ENCODE measurements at regions not wholly inside any gene's neighbourhood (a gene's known extent, or its start where the extent isn't known, plus 50 kb on each side); places are given as distances from the start of the nearest gene placed in this dataset.

DNA sequence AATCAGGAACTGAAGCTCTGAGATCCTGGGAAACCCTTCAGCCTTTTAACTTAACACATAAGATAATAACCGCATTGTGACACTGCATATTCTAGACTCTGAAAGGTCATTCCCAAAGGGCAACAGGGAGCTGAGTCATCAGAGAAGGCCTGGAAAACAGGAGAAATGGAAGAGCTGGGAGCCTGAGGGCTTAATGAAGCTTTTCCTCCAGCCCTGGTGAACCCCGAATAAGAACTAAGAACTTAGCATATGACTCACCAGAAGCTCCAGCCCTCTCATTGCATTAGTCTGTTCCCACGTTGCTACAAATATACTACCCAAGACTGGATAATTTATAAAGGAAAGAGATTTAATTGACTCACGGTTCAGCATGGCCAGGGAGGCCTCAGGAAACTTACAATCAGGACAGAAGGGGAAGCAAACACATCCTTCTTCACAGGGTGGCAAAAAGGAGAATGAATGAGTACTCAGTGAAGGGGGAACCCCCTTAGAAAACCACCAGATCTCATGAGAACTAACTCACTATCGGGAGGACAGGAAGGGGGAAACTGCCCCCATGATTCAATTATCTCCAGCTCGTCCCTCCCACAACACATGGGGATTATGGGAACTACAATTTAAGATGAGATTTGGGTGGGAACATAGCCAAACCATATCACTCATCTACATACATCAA, 648.5 kb downstream of the TFAP2A start:
- TF ChIP-seq EGR1 (IDR thresholded peaks at IDR 0.05) (no peak), TAF1 (IDR thresholded peaks at IDR 0.05; ENCODE audit: low read depth) (no peak), CREB1 (IDR thresholded peaks at IDR 0.05; ENCODE audit: low read depth) (no peak), FOXM1 (IDR thresholded peaks at IDR 0.05; ENCODE audit: borderline replicate concordance, low read depth) (no peak), CEBPB (IDR thresholded peaks at IDR 0.05) (no peak), RAD21 (IDR thresholded peaks at IDR 0.05; ENCODE audit: low read depth) (no peak), ZBTB7A (IDR thresholded peaks at IDR 0.05; ENCODE audit: low read depth) (no peak), TEAD4 (IDR thresholded peaks at IDR 0.05) (no peak), YY1 (IDR thresholded peaks at IDR 0.05; ENCODE audit: low read depth) (no peak), NFIC (IDR thresholded peaks at IDR 0.05) (no peak), EP300 (IDR thresholded peaks at IDR 0.05; ENCODE audit: borderline replicate concordance) (no peak), TCF12 (IDR thresholded peaks at IDR 0.05; ENCODE audit: low read depth) (no peak)
- TF ChIP-seq, protein P1, sequence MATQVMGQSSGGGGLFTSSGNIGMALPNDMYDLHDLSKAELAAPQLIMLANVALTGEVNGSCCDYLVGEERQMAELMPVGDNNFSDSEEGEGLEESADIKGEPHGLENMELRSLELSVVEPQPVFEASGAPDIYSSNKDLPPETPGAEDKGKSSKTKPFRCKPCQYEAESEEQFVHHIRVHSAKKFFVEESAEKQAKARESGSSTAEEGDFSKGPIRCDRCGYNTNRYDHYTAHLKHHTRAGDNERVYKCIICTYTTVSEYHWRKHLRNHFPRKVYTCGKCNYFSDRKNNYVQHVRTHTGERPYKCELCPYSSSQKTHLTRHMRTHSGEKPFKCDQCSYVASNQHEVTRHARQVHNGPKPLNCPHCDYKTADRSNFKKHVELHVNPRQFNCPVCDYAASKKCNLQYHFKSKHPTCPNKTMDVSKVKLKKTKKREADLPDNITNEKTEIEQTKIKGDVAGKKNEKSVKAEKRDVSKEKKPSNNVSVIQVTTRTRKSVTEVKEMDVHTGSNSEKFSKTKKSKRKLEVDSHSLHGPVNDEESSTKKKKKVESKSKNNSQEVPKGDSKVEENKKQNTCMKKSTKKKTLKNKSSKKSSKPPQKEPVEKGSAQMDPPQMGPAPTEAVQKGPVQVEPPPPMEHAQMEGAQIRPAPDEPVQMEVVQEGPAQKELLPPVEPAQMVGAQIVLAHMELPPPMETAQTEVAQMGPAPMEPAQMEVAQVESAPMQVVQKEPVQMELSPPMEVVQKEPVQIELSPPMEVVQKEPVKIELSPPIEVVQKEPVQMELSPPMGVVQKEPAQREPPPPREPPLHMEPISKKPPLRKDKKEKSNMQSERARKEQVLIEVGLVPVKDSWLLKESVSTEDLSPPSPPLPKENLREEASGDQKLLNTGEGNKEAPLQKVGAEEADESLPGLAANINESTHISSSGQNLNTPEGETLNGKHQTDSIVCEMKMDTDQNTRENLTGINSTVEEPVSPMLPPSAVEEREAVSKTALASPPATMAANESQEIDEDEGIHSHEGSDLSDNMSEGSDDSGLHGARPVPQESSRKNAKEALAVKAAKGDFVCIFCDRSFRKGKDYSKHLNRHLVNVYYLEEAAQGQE (IDR thresholded peaks at IDR 0.05; ENCODE audit: low read depth), result no peak
- TF ChIP-seq, protein P2, sequence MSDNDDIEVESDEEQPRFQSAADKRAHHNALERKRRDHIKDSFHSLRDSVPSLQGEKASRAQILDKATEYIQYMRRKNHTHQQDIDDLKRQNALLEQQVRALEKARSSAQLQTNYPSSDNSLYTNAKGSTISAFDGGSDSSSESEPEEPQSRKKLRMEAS (IDR thresholded peaks at IDR 0.05), result no peak
- TF ChIP-seq, protein P3, sequence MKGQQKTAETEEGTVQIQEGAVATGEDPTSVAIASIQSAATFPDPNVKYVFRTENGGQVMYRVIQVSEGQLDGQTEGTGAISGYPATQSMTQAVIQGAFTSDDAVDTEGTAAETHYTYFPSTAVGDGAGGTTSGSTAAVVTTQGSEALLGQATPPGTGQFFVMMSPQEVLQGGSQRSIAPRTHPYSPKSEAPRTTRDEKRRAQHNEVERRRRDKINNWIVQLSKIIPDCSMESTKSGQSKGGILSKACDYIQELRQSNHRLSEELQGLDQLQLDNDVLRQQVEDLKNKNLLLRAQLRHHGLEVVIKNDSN (IDR thresholded peaks at IDR 0.05), result no peak

DNA sequence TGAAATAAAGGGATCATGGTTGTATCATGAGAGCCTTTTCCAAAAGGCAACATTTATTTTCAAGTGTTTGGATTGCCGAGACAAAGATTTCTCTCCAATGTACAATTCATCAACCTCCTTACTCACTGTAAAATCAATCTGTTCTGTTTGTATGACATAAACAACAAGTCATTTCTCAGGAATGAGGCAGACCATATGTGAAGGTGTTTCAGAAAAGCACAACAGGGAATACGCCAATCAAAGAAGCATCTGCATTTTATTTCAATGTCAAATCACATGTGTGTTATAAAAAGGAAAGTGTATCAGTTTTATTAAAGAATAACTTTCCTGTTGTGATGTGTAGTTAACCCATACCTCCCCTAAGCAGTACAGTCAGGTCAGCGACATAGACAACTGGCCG, 653.7 kb downstream of the TFAP2A start:
- TF ChIP-seq CREB1 (IDR thresholded peaks at IDR 0.05; ENCODE audit: low read depth) (no peak), NFIC (IDR thresholded peaks at IDR 0.05) (no peak), ZBTB7A (IDR thresholded peaks at IDR 0.05; ENCODE audit: low read depth) (no peak), CEBPB (IDR thresholded peaks at IDR 0.05) (no peak)

DNA sequence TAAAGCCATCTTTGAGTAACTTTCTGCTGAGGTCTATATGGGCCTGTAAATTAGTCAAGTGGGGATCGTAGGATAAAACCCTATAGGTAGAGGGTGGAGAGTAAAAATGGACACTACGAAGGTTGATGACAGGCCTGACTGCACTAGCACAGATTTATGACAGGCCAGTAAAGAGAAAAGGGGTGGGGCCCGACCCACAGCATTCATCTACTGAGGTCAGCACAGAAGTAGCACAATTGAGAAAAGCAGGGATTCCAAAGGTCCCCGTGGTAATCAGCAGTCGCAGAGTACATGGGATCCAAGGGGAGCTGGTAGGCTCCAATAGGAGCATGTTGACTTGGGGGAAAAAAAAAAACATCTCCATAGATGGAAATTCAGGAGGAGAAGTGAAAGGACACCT, 660.4 kb downstream of the TFAP2A start:
- TF ChIP-seq CEBPB (IDR thresholded peaks at IDR 0.05), result no peak
- no peak for TF ChIP-seq NFIC (IDR thresholded peaks at IDR 0.05)
- TF ChIP-seq, protein P2 (IDR thresholded peaks at IDR 0.05), result no peak
- TF ChIP-seq ZBTB7A (IDR thresholded peaks at IDR 0.05; ENCODE audit: low read depth), result no peak
- TF ChIP-seq TAF1 (IDR thresholded peaks at IDR 0.05; ENCODE audit: low read depth), result no peak
- no peak for TF ChIP-seq CREB1 (IDR thresholded peaks at IDR 0.05; ENCODE audit: low read depth)
- no peak for TF ChIP-seq RAD21 (IDR thresholded peaks at IDR 0.05; ENCODE audit: low read depth)
- TF ChIP-seq TCF12 (IDR thresholded peaks at IDR 0.05; ENCODE audit: low read depth), result no peak
- no peak for TF ChIP-seq TEAD4 (IDR thresholded peaks at IDR 0.05)
- no peak for TF ChIP-seq EP300 (IDR thresholded peaks at IDR 0.05; ENCODE audit: borderline replicate concordance)

DNA sequence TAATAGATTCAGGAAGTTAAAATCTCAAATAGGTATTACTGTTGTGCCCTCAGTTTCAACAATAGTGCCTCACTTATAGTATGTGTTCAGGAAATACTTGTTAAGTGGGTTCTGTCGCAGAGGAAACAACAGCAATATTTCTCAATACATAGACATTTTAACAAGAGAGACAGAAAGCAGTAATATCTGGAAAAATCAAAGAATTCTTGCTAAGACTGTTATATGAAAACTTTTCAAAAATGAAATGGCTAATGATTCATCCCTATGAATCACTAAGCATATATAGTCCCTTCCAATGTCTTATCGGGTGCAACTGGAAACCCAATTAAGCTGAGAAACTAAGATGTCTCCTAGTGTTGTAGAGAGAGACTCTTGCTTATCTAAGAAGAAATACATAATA, 668.9 kb downstream of the TFAP2A start:
- TF ChIP-seq CEBPB (IDR thresholded peaks at IDR 0.05) (no peak), EP300 (IDR thresholded peaks at IDR 0.05; ENCODE audit: borderline replicate concordance) (no peak)

DNA sequence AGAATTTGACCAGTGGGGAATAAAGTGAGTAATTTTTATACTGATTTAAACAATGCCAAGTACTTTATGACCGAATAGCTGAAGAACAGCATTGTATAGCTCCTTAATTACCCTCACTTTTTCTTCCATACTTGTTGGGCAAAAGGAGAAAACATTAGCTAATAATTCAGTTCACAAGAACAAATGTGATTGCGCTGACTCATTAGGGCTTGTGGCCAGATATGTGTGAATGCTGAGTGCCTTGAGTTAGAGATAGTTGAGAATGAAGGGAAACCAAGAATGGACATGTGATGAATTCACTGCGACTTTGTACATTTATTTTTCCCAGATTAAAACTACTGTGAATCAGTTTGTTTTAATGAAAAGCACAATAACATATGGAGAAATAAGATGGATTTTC, 669.4 kb downstream of the TFAP2A start:
- TF ChIP-seq RAD21 (IDR thresholded peaks at IDR 0.05; ENCODE audit: low read depth) (no peak), EP300 (IDR thresholded peaks at IDR 0.05; ENCODE audit: borderline replicate concordance) (no peak), CREB1 (IDR thresholded peaks at IDR 0.05; ENCODE audit: low read depth) (no peak), CEBPB (IDR thresholded peaks at IDR 0.05) (no peak), TEAD4 (IDR thresholded peaks at IDR 0.05) (no peak), TAF1 (IDR thresholded peaks at IDR 0.05; ENCODE audit: low read depth) (no peak), ZBTB7A (IDR thresholded peaks at IDR 0.05; ENCODE audit: low read depth) (no peak), NFIC (IDR thresholded peaks at IDR 0.05) (no peak), TCF12 (IDR thresholded peaks at IDR 0.05; ENCODE audit: low read depth) (no peak)
- TF ChIP-seq, protein P1 (IDR thresholded peaks at IDR 0.05; ENCODE audit: low read depth), result no peak

DNA sequence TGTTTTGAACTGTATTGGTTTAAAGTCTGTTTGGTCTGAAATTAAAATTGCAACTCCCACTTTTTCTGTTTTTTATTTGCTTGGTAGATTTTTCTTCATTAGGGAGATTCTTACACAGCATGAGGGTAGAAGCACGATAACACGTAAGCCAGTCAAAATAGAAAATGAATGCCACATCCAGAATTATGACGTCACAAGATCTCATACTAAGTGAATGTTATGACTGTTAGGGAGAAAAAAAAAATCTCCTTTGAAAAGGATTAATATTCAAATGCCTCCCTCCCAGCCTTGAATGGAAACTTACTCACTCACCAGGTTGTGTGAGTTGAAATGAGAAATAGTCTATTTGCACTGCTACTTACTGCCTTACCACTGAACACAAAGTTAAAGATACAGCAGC, 670.8 kb downstream of the TFAP2A start:
- TF ChIP-seq TCF12 (IDR thresholded peaks at IDR 0.05; ENCODE audit: low read depth), result no peak
- TF ChIP-seq RAD21 (IDR thresholded peaks at IDR 0.05; ENCODE audit: low read depth), result no peak
- no peak for TF ChIP-seq TEAD4 (IDR thresholded peaks at IDR 0.05)
- TF ChIP-seq YY1 (IDR thresholded peaks at IDR 0.05; ENCODE audit: low read depth), result no peak
- TF ChIP-seq NFIC (IDR thresholded peaks at IDR 0.05), result no peak
- TF ChIP-seq, protein P1 (IDR thresholded peaks at IDR 0.05; ENCODE audit: low read depth), result no peak
- no peak for TF ChIP-seq EP300 (IDR thresholded peaks at IDR 0.05; ENCODE audit: borderline replicate concordance)

Measured in Ishikawa (cell line).